Mesendoderm (in vitro differentiated cells): ENCODE measurements at regions not wholly inside any gene's neighbourhood (a gene's known extent, or its start where the extent isn't known, plus 50 kb on each side); places are given as distances from the start of the nearest gene placed in this dataset.

ENCODE experiments used
- DNase-seq: peaks from one replicate; pipeline ENCODE4 v3.0.0; 2013
- H2AK5ac ChIP-seq: 2 replicates; pipeline ENCODE4 v1.6.1; 2013; ENCODE audit warnings: low read length, inconsistent platforms
- H2BK120ac ChIP-seq: 2 replicates; pipeline ENCODE4 v1.6.1; 2013; ENCODE audit warnings: low read depth, mild to moderate bottlenecking, low read length, moderate library complexity, mixed read lengths
- H2BK15ac ChIP-seq: replicated peaks from 2 replicates; pipeline ENCODE4 v1.6.1; 2013; ENCODE audit warnings: low read depth, mild to moderate bottlenecking, moderate library complexity
- H2BK5ac ChIP-seq: 2 replicates; pipeline ENCODE4 v1.6.1; 2013; ENCODE audit warnings: low read length, inconsistent platforms
- H3K18ac ChIP-seq: 2 replicates; pipeline ENCODE4 v1.6.1; 2013; ENCODE audit warnings: mild to moderate bottlenecking, low read length, mixed read lengths
- H3K23ac ChIP-seq: one replicate; pipeline ENCODE4 v1.6.1; 2013; ENCODE audit warnings: low read length
- H3K27ac ChIP-seq: 2 replicates; pipeline ENCODE4 v1.5.1; 2013; ENCODE audit warnings: low read depth, mild to moderate bottlenecking, inconsistent platforms, low read length, moderate library complexity
- H3K27me3 ChIP-seq: 2 replicates; pipeline ENCODE4 v1.6.1; 2013; ENCODE audit warnings: low read length, control low read depth, mild to moderate bottlenecking, inconsistent platforms; ENCODE audit not compliant: insufficient read depth, poor library complexity
- H3K36me3 ChIP-seq: 2 replicates; pipeline ENCODE4 v1.6.1; 2013; ENCODE audit warnings: low read length, inconsistent platforms; ENCODE audit not compliant: control insufficient read depth, insufficient read depth
- H3K4ac ChIP-seq: one replicate; pipeline ENCODE4 v1.6.1; 2013; ENCODE audit warnings: low read depth, mild to moderate bottlenecking, low read length, moderate library complexity
- H3K4me1 ChIP-seq: 2 replicates; pipeline ENCODE4 v1.6.1; 2013; ENCODE audit warnings: low read depth, low read length, inconsistent platforms; ENCODE audit not compliant: control insufficient read depth
- H3K4me2 ChIP-seq: 2 replicates; pipeline ENCODE4 v1.6.1; 2013; ENCODE audit warnings: low read length
- H3K4me3 ChIP-seq: 2 replicates; pipeline ENCODE4 v1.5.1; 2013; ENCODE audit warnings: mild to moderate bottlenecking, low read length
- H3K56ac ChIP-seq: one replicate; pipeline ENCODE4 v1.6.1; 2013; ENCODE audit warnings: low read length
- H3K79me1 ChIP-seq: 2 replicates; pipeline ENCODE4 v1.6.1; 2013; ENCODE audit warnings: low read length, inconsistent platforms
- H3K79me2 ChIP-seq: 2 replicates; pipeline ENCODE4 v1.6.1; 2013; ENCODE audit warnings: mild to moderate bottlenecking, low read length; ENCODE audit not compliant: control insufficient read depth, insufficient read depth
- H3K9ac ChIP-seq: 2 replicates; pipeline ENCODE4 v1.6.1; 2013; ENCODE audit warnings: low read length, inconsistent platforms
- H4K5ac ChIP-seq: one replicate; pipeline ENCODE4 v1.6.1; 2013; ENCODE audit warnings: low read length
- H4K8ac ChIP-seq: one replicate; pipeline ENCODE4 v1.6.1; 2013; ENCODE audit warnings: low read depth, mild to moderate bottlenecking, control low read depth, low read length, moderate library complexity
- WGBS: extraction: QIAGEN DNeasy Blood & Tissue Kit; methylation state at CpG from one replicate; pipeline ENCODE4 v1.1.7; 2013; ENCODE audit warnings: low lambda C conversion rate, missing lambda C conversion rate; ENCODE audit not compliant: insufficient coverage; ENCODE audit errors: extremely low coverage; 5-methylcytosine and 5-hydroxymethylcytosine counted together

DNA sequence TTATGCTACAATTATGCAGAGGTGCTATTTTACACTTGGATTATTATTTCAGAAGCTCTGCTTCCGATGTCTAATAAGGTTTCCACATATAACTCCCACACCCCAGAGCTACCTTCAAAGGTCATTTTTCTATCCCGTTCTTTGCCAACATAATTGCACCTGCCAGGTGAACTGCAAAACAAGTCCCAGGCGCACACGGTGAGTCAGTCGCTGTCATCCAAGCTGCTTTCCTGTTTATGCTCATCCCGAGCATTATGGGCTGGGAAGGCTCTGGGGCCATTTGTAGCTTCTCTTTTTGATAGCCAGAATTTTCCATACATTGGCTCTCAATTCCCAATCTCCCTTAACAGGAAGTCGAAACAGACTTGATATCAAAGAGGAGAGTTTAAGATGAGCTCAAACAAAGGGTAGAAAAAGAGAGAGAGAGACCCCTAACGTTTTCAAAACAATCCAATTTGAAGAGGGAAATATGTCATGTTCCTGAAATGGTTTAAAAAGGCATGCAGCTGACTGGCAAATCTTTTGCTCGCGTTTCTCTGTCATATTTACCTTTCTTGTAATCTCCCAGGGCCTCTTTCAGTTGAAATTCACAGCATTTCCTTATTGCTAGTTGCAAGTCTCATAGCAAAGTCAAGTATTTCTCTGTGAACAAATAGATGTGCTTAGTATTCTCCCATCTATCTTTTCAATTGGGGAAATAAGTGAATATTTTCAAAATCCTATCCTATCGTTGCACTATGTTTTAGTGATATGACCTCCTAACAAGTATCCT lies 815.9 kb downstream of the KCNA4 start:
- H4K8ac ChIP-seq: no peak overlapping the region
- H2AK5ac ChIP-seq: no peak overlapping the region
- no peak overlapping the region for H3K18ac ChIP-seq
- no peaks in the 10 kb centered on the region for H3K79me1 ChIP-seq
- no peak overlapping the region for H3K9ac ChIP-seq
- no peak overlapping the region for H3K23ac ChIP-seq
- H4K5ac ChIP-seq: no peak overlapping the region
- no peak overlapping the region for H3K56ac ChIP-seq
- no peak overlapping the region for H2BK15ac ChIP-seq
- H3K4me1 ChIP-seq: no peaks in the 10 kb centered on the region
- no peaks in the 10 kb centered on the region for H3K36me3 ChIP-seq
- no peak overlapping the region for H3K4me2 ChIP-seq
- no peak overlapping the region for H3K4me3 ChIP-seq
- no peaks in the 10 kb centered on the region for H3K79me2 ChIP-seq
- H2BK120ac ChIP-seq: no peak overlapping the region
- H3K27ac ChIP-seq: no peak overlapping the region
- no peak overlapping the region for H2BK5ac ChIP-seq
- no peak overlapping the region for H3K4ac ChIP-seq
- no CpG with 5 or more reads among the region's 11 CpGs for WGBS
- no peak for DNase-seq
- H3K27me3 ChIP-seq: no peaks in the 10 kb centered on the region

DNA sequence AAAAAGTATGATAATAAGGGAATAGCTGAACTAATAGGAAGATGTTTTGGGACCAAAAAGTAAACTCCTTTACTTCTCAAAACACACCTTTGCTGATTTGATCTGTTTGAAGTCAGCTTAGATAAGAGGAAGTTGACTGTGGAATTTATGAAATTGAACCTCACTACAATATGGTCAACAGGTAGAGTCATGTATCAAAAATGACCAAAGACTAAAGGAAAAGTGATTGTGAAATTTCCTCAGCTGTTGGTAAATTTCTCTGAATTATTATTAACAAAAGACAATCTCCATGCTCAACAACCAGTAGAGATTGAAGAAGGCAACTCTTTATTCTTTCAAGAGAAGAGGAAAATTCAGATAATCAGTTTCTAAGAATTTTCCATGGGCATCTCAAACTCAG lies 826.5 kb downstream of the KCNA4 start:
- H3K18ac ChIP-seq: no peak overlapping the region
- H2BK15ac ChIP-seq: no peak overlapping the region
- no peak overlapping the region for H3K4ac ChIP-seq
- no peak overlapping the region for H3K4me2 ChIP-seq
- no peaks in the 10 kb centered on the region for H3K27me3 ChIP-seq
- no peak overlapping the region for H2AK5ac ChIP-seq
- no peak overlapping the region for H3K56ac ChIP-seq
- no peak overlapping the region for H3K23ac ChIP-seq
- no peaks in the 10 kb centered on the region for H3K4me1 ChIP-seq
- no peak overlapping the region for H2BK120ac ChIP-seq
- no peaks in the 10 kb centered on the region for H3K36me3 ChIP-seq
- H4K8ac ChIP-seq: no peak overlapping the region
- no peak overlapping the region for H3K9ac ChIP-seq
- H2BK5ac ChIP-seq: no peak overlapping the region
- no peaks in the 10 kb centered on the region for H3K79me2 ChIP-seq
- no peak overlapping the region for H3K4me3 ChIP-seq
- H3K79me1 ChIP-seq: no peaks in the 10 kb centered on the region
- no peak overlapping the region for H3K27ac ChIP-seq
- DNase-seq: no peak
- H4K5ac ChIP-seq: no peak overlapping the region

DNA sequence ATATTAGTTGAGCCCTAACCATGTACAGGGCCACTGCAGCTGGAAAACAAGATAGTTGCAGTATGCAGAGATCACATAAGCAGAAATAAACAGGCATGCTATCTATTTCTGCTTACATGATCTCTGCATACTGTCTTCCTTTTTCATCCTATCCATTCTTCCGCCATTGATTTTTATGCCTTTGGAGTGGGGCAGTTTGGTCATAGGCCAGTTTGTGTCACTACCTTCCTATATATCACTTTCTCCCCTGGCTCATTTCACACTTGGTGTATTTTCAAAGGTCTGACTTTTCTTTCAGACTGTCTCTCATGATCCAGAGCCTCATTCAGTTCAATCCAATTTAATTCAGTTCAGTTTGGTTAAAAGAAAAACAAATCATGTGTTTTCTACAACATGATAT lies 829.6 kb downstream of the KCNA4 start:
- H3K56ac ChIP-seq: no peak overlapping the region
- H3K27ac ChIP-seq: no peak overlapping the region
- H3K4me1 ChIP-seq: no peaks in the 10 kb centered on the region
- no peak overlapping the region for H3K4me2 ChIP-seq
- no peaks in the 10 kb centered on the region for H3K79me1 ChIP-seq
- H2BK15ac ChIP-seq: no peak overlapping the region
- no peak overlapping the region for H2BK5ac ChIP-seq
- no peaks in the 10 kb centered on the region for H3K27me3 ChIP-seq
- H4K5ac ChIP-seq: no peak overlapping the region
- DNase-seq: no peak
- H2AK5ac ChIP-seq: no peak overlapping the region
- H3K23ac ChIP-seq: no peak overlapping the region
- no peak overlapping the region for H4K8ac ChIP-seq
- no peaks in the 10 kb centered on the region for H3K79me2 ChIP-seq
- H3K4ac ChIP-seq: no peak overlapping the region
- no peak overlapping the region for H3K9ac ChIP-seq
- no CpG with 5 or more reads among the region's 1 CpG for WGBS
- no peak overlapping the region for H3K4me3 ChIP-seq
- H3K36me3 ChIP-seq: no peaks in the 10 kb centered on the region
- no peak overlapping the region for H3K18ac ChIP-seq
- H2BK120ac ChIP-seq: no peak overlapping the region

DNA sequence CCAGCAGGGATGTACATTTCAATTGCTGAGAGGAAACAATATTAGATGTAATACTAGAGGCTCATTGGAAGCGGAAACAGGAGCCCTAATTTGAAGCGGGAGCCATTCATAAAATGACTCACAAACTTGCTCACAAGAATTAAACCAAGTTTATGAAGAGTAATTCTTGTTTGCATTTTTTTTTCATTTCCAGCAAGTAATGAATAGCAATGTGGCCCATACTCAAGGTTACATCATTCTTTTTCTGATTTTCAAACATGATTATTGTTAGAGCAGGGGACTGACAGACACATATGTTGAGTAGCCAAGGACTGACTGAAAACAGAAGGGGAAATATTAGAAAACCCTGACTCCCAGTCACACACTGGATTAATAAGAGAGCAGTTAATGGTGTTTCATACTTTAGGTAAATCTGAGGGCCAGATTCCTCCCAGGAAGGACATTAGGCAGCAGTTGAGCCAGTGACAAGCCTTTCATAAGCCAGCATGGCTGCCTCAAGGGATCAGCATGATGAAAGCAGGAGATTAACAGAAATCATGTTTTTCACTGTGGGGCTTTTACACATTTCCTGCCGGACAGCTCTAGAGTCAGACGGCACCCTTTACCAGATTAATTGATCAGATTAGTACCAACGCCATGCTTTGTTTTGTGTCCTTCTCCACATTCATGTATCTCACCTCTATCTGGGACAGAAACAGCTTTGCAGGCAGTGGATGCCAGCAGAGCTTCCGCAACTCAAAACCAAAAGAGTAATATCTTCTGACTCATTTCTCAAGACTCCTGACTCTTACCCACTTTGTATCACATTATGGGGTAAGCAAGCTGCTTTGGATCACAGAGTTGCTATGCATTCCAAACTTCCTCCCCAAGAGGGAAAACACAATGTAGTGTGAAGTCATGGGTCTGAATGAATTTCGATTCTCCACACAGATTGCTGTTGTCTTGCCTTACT lies 831.6 kb downstream of the KCNA4 start:
- no peaks in the 10 kb centered on the region for H3K79me1 ChIP-seq
- peak; percentile 20 for DNase-seq
- no peak overlapping the region for H3K4me2 ChIP-seq
- H3K4me3 ChIP-seq: no peak overlapping the region
- no CpG with 5 or more reads among the region's 7 CpGs for WGBS
- no peak overlapping the region for H2BK120ac ChIP-seq
- H3K36me3 ChIP-seq: no peaks in the 10 kb centered on the region
- H3K23ac ChIP-seq: no peak overlapping the region
- H2BK15ac ChIP-seq: no peak overlapping the region
- H4K5ac ChIP-seq: no peak overlapping the region
- no peak overlapping the region for H3K18ac ChIP-seq
- no peaks in the 10 kb centered on the region for H3K79me2 ChIP-seq
- no peak overlapping the region for H3K56ac ChIP-seq
- H3K9ac ChIP-seq: no peak overlapping the region
- H4K8ac ChIP-seq: no peak overlapping the region
- H3K4me1 ChIP-seq: no peaks in the 10 kb centered on the region
- H2BK5ac ChIP-seq: no peak overlapping the region
- H2AK5ac ChIP-seq: no peak overlapping the region
- no peaks in the 10 kb centered on the region for H3K27me3 ChIP-seq
- no peak overlapping the region for H3K27ac ChIP-seq
- H3K4ac ChIP-seq: no peak overlapping the region

DNA sequence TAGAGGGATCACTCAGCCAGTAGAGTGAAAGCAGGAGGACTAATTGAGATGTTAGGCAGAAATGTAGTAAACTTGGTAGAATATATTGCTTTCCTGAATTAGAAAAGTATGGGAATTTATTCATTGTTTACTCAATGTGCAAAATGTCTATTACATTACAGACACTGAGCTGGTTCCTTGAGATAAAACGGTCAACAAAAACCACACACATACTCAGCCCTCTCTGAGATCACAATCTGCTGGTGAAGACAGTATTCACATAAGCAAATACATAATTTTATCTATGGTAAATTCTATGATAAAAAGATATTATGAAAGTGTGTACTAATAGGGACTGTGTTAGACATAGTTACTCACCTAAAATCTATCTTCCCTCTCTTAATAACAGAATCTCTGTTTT lies 833.5 kb downstream of the KCNA4 start:
- no peak overlapping the region for H3K4me3 ChIP-seq
- H3K27me3 ChIP-seq: no peaks in the 10 kb centered on the region
- H3K79me2 ChIP-seq: no peaks in the 10 kb centered on the region
- H3K56ac ChIP-seq: no peak overlapping the region
- H3K27ac ChIP-seq: no peak overlapping the region
- H3K36me3 ChIP-seq: no peaks in the 10 kb centered on the region
- H3K18ac ChIP-seq: no peak overlapping the region
- no peak overlapping the region for H3K4me2 ChIP-seq
- H4K8ac ChIP-seq: no peak overlapping the region
- no peak overlapping the region for H4K5ac ChIP-seq
- H3K4ac ChIP-seq: no peak overlapping the region
- H3K9ac ChIP-seq: no peak overlapping the region
- DNase-seq: no peak
- H2BK5ac ChIP-seq: no peak overlapping the region
- no peak overlapping the region for H2AK5ac ChIP-seq
- no peak overlapping the region for H3K23ac ChIP-seq
- no CpG with 5 or more reads among the region's 1 CpG for WGBS
- no peak overlapping the region for H2BK15ac ChIP-seq
- H2BK120ac ChIP-seq: no peak overlapping the region
- no peaks in the 10 kb centered on the region for H3K4me1 ChIP-seq
- no peaks in the 10 kb centered on the region for H3K79me1 ChIP-seq
